Right ventricle myocardium superior (tissue), 1 donor: ENCODE measurements at regions not wholly inside any gene's neighbourhood (a gene's known extent, or its start where the extent isn't known, plus 50 kb on each side); places are given as distances from the start of the nearest gene placed in this dataset.
"Not testable (repeated sequence)": the region's sequence is repeated elsewhere in the genome, so short reads cannot be mapped to it uniquely, and the experiment has no call there.

Source experiments
- ATAC-seq: fragments of 200-7000 bp; cut with Tn5 transposase; one replicate; pipeline ENCODE4 v1.9.1; 2020; ENCODE audit warnings: mild to moderate bottlenecking; ENCODE audit not compliant: poor library complexity
- DNase-seq: peaks from one replicate; pipeline ENCODE4 v3.0.0-alpha.2; 2020
- intact Hi-C: fragments of 100-400 bp; cut with DNase I; formaldehyde crosslinking; loops from one replicate; pipeline ENCODE4 v1.11.2; 2022
- donor health status: DM: no; HTN: yes; CAD: no; lungs with severe emphysema.

GRCh38 chr3:10713656-10714055 lies 102.4 kb upstream of the SLC6A11 start:
- intact Hi-C loops: no loop called here
- ATAC-seq (no peak), DNase-seq (no peak)

GRCh38 chr3:10715886-10716285 lies 100.1 kb upstream of the SLC6A11 start:
- ATAC-seq: no peak

GRCh38 chr3:10716964-10717363 lies 99.1 kb upstream of the SLC6A11 start:
- intact Hi-C loops: no loop called here
- no peak for ATAC-seq
- DNase-seq: no peak

More at GRCh38 chr3:10715886-10716285, 100.1 kb upstream of the SLC6A11 start:
- no peak for DNase-seq
- intact Hi-C loops: no loop called here

GRCh38 chr3:10717756-10718155 lies 98.3 kb upstream of the SLC6A11 start:
- intact Hi-C loops: no loop called here
- DNase-seq (no peak), ATAC-seq (no peak)

GRCh38 chr3:10721101-10721500 lies 94.9 kb upstream of the SLC6A11 start:
- intact Hi-C loops: no loop called here
- DNase-seq (no peak), ATAC-seq (no peak)

- ATAC-seq (no peak), DNase-seq (no peak)
- intact Hi-C loops: no loop called here
These were observed 93.1 kb upstream of the SLC6A11 start for GRCh38 chr3:10722911-10723310.

- DNase-seq (no peak), ATAC-seq (no peak)
- intact Hi-C loops: no loop called here
These were observed 92.0 kb upstream of the SLC6A11 start for GRCh38 chr3:10723991-10724390.

- ATAC-seq: no peak
- DNase-seq: no peak
- intact Hi-C loops: no loop called here
These were observed 91.0 kb upstream of the SLC6A11 start for GRCh38 chr3:10725067-10725466.

GRCh38 chr3:10725846-10726245 lies 90.2 kb upstream of the SLC6A11 start:
- DNase-seq: no peak
- ATAC-seq: no peak
- intact Hi-C loops: no loop called here

GRCh38 chr3:10726787-10727186 lies 89.2 kb upstream of the SLC6A11 start:
- no peak for DNase-seq
- intact Hi-C loops: no loop called here
- ATAC-seq: no peak

- ATAC-seq (no peak), DNase-seq (no peak)
- intact Hi-C loops: no loop called here
These were observed 86.6 kb upstream of the SLC6A11 start for GRCh38 chr3:10729439-10729838.

GRCh38 chr3:10732292-10732691 lies 83.7 kb upstream of the SLC6A11 start:
- DNase-seq: no peak
- intact Hi-C loops: no loop called here
- ATAC-seq: no peak

GRCh38 chr3:10733297-10733696 lies 82.7 kb upstream of the SLC6A11 start:
- intact Hi-C loops: no loop called here
- DNase-seq (no peak), ATAC-seq (no peak)

GRCh38 chr3:10736444-10736843 lies 79.6 kb upstream of the SLC6A11 start:
- intact Hi-C loops: loop anchor here (5.0 kb wide), 1 partner anchor 394 kb away; no protein-coding TSS in a partner anchor
- DNase-seq, ATAC-seq: not testable (repeated sequence)

GRCh38 chr3:10737785-10738184 lies 78.2 kb upstream of the SLC6A11 start:
- ATAC-seq (no peak), DNase-seq (no peak)
- intact Hi-C loops: loop anchor here (5.0 kb wide), 1 partner anchor 395 kb away; no protein-coding TSS in a partner anchor

- ATAC-seq: peak; percentile 66
- peak; percentile 81 for DNase-seq
- intact Hi-C loops: loop anchor here (5.0 kb wide), 1 partner anchor 397 kb away; no protein-coding TSS in a partner anchor
These were observed 77.2 kb upstream of the SLC6A11 start for GRCh38 chr3:10738688-10739372.

GRCh38 chr3:10740954-10741353 lies 75.1 kb upstream of the SLC6A11 start:
- no peak for ATAC-seq
- DNase-seq: no peak
- intact Hi-C loops: no loop called here

GRCh38 chr3:10741891-10742671 lies 73.9 kb upstream of the SLC6A11 start:
- DNase-seq (no peak), ATAC-seq (no peak)
- intact Hi-C loops: no loop called here

- ATAC-seq: no peak
- intact Hi-C loops: no loop called here
- DNase-seq: no peak
These were observed 72.5 kb upstream of the SLC6A11 start for GRCh38 chr3:10743366-10744097.

- intact Hi-C loops: no loop called here
- no peak for ATAC-seq
- no peak for DNase-seq
These were observed 71.9 kb upstream of the SLC6A11 start for GRCh38 chr3:10744098-10744465.
